DND-41 (cell line): ENCODE measurements at regions not wholly inside any gene's neighbourhood (a gene's known extent, or its start where the extent isn't known, plus 50 kb on each side); places are given as distances from the start of the nearest gene placed in this dataset.

ENCODE experiments used
- ATAC-seq: fragments of 200-7000 bp; cut with Tn5 transposase; 3 replicates; pipeline ENCODE4 v1.9.1; 2021; ENCODE audit warnings: low read depth; ENCODE audit not compliant: insufficient read depth
- DNase-seq: peaks from one replicate; pipeline ENCODE4 v3.0.0-alpha.2; 2020
- H2AFZ ChIP-seq: 2 replicates; pipeline ENCODE4 v1.6.0; 2012; ENCODE audit warnings: low read depth, low read length
- H3K27ac ChIP-seq: 2 replicates; pipeline ENCODE4 v1.5.1; 2012; ENCODE audit warnings: low read length, inconsistent platforms
- H3K27me3 ChIP-seq: fragments of 200-600 bp; sonication (generic); 2 replicates; pipeline ENCODE4 v1.6.0; 2012; ENCODE audit warnings: low read length, mild to moderate bottlenecking, inconsistent platforms; ENCODE audit not compliant: insufficient read depth, poor library complexity
- H3K36me3 ChIP-seq: 2 replicates; pipeline ENCODE4 v1.5.1; 2012; ENCODE audit warnings: low read length, inconsistent platforms; ENCODE audit not compliant: insufficient read depth
- H3K4me1 ChIP-seq: 2 replicates; pipeline ENCODE4 v1.5.1; 2012; ENCODE audit warnings: mild to moderate bottlenecking, low read length; ENCODE audit not compliant: insufficient read depth
- H3K4me2 ChIP-seq: 2 replicates; pipeline ENCODE4 v1.6.0; 2012; ENCODE audit warnings: mild to moderate bottlenecking, moderate library complexity, low read length, inconsistent platforms; ENCODE audit not compliant: insufficient read depth
- H3K4me3 ChIP-seq, 2 experiments: fragments of 200-600 bp in 1 of 2; shearing (Covaris generic) in 1 of 2; 2 replicates each; pipeline ENCODE4 v1.5.1; 2012 to 2016; ENCODE audit warnings: inconsistent platforms in 2 of 2, low read length in 2 of 2, mild to moderate bottlenecking in 2 of 2, low read depth in 1 of 2, moderate library complexity in 1 of 2
- H3K79me2 ChIP-seq: 2 replicates; pipeline ENCODE4 v1.6.0; 2012; ENCODE audit warnings: low read length, inconsistent platforms; ENCODE audit not compliant: insufficient read depth
- H3K9ac ChIP-seq: 2 replicates; pipeline ENCODE4 v1.6.0; 2012; ENCODE audit warnings: low read depth, mild to moderate bottlenecking, inconsistent platforms, low read length, moderate library complexity
- H3K9me3 ChIP-seq: 2 replicates; pipeline ENCODE4 v1.5.1; 2012; ENCODE audit warnings: low read length, moderate library complexity, mild to moderate bottlenecking, inconsistent platforms; ENCODE audit not compliant: insufficient read depth, severe bottlenecking
- H4K20me1 ChIP-seq: 2 replicates; pipeline ENCODE4 v1.6.0; 2012; ENCODE audit warnings: low read length; ENCODE audit not compliant: insufficient read depth
- CTCF ChIP-seq: IDR thresholded peaks from 2 replicates; pipeline ENCODE4 v1.5.1; 2012; ENCODE audit warnings: borderline replicate concordance, low read length, moderate library complexity, mild to moderate bottlenecking; ENCODE audit not compliant: poor library complexity, severe bottlenecking; ENCODE audit errors: extremely low read depth
- EZH2 ChIP-seq: IDR thresholded peaks from 3 replicates; pipeline ENCODE4 v1.6.1; 2012; ENCODE audit warnings: borderline replicate concordance, low read depth, mild to moderate bottlenecking, moderate library complexity, low read length, inconsistent platforms; ENCODE audit not compliant: severe bottlenecking

GRCh38 chr10:110392121-110392520 is 87.4 kb upstream of the SMNDC1 start:
- H3K4me1 ChIP-seq = no peaks in the 10 kb centered on the region
- no peak overlapping the region for H2AFZ ChIP-seq
- ATAC-seq = no peak
- H3K36me3 ChIP-seq = no peaks in the 10 kb centered on the region
- no peak overlapping the region for H3K9ac ChIP-seq
- H3K79me2 ChIP-seq = no peaks in the 10 kb centered on the region
- no peak for TF ChIP-seq CTCF
- no peak for TF ChIP-seq EZH2
- no peak for DNase-seq
- H3K27ac ChIP-seq = no peak overlapping the region
- peaks cover 10% of the 10 kb centered on the region for H3K27me3 ChIP-seq
- no peaks in the 10 kb centered on the region for H4K20me1 ChIP-seq
- H3K4me3 ChIP-seq = no peak overlapping the region
- no peak overlapping the region for H3K4me2 ChIP-seq
- no peaks in the 10 kb centered on the region for H3K9me3 ChIP-seq

GRCh38 chr10:110392868-110393740 is 88.4 kb upstream of the SMNDC1 start:
- H2AFZ ChIP-seq = no peak overlapping the region
- no peaks in the 10 kb centered on the region for H3K36me3 ChIP-seq
- no peaks in the 10 kb centered on the region for H3K79me2 ChIP-seq
- no peak overlapping the region for H3K9ac ChIP-seq
- TF ChIP-seq EZH2 (no peak), CTCF (no peak)
- H3K27ac ChIP-seq = no peak overlapping the region
- no peak overlapping the region for H3K4me3 ChIP-seq
- peaks cover 6% of the 10 kb centered on the region for H3K27me3 ChIP-seq
- H3K4me1 ChIP-seq = no peaks in the 10 kb centered on the region
- ATAC-seq (no peak), DNase-seq (no peak)
- H3K9me3 ChIP-seq = no peaks in the 10 kb centered on the region
- no peaks in the 10 kb centered on the region for H4K20me1 ChIP-seq
- no peak overlapping the region for H3K4me2 ChIP-seq

- no peaks in the 10 kb centered on the region for H3K4me1 ChIP-seq
- H3K27ac ChIP-seq = no peak overlapping the region
- H2AFZ ChIP-seq = no peak overlapping the region
- H3K4me2 ChIP-seq = no peak overlapping the region
- H3K36me3 ChIP-seq = no peaks in the 10 kb centered on the region
- H4K20me1 ChIP-seq = no peaks in the 10 kb centered on the region
- no peaks in the 10 kb centered on the region for H3K9me3 ChIP-seq
- ATAC-seq (no peak), DNase-seq (no peak)
- no peaks in the 10 kb centered on the region for H3K79me2 ChIP-seq
- H3K9ac ChIP-seq = no peak overlapping the region
- peaks cover 2% of the 10 kb centered on the region for H3K27me3 ChIP-seq
- H3K4me3 ChIP-seq = no peak overlapping the region
- TF ChIP-seq CTCF (no peak), EZH2 (no peak)
Observed at GRCh38 chr10:110393866-110394265, 89.1 kb upstream of the SMNDC1 start.
